ENCODE measurements at regions not wholly inside any gene's neighbourhood (a gene's known extent, or its start where the extent isn't known, plus 50 kb on each side); places are given as distances from the start of the nearest gene placed in this dataset.

GRCh38 chr2:194096402-194096801 lies 1560.6 kb upstream of the SLC39A10 start:
- no peaks in the 10 kb centered on the region for H3K36me3 ChIP-seq
- DNase-seq: no peak
- TF ChIP-seq POLR2A (IDR thresholded peaks at IDR 0.05): no peak
- no peak for TF ChIP-seq CTCF (IDR thresholded peaks at IDR 0.05)
- TF ChIP-seq EP300 (IDR thresholded peaks at IDR 0.05): no peak
- TF ChIP-seq POLR2AphosphoS5 (IDR thresholded peaks at IDR 0.05): no peak
- no peaks in the 10 kb centered on the region for H3K4me1 ChIP-seq
- no peak overlapping the region for H3K27ac ChIP-seq
- H3K9me3 ChIP-seq: no peaks in the 10 kb centered on the region
- no peaks in the 10 kb centered on the region for H3K27me3 ChIP-seq
- 17 to 24% methylated on average over 3 of the region's 3 CpGs for WGBS, 2 donors
- H3K4me3 ChIP-seq: no peak overlapping the region
- intact Hi-C loops (cut with DNase I): no loop called here

GRCh38 chr2:194095359-194095758 lies 1561.7 kb upstream of the SLC39A10 start:
- no peak for DNase-seq
- H3K27me3 ChIP-seq: no peaks in the 10 kb centered on the region
- no peaks in the 10 kb centered on the region for H3K36me3 ChIP-seq
- TF ChIP-seq POLR2A (IDR thresholded peaks at IDR 0.05): no peak
- TF ChIP-seq POLR2AphosphoS5 (IDR thresholded peaks at IDR 0.05): no peak
- TF ChIP-seq CTCF (IDR thresholded peaks at IDR 0.05): no peak
- no peak for TF ChIP-seq EP300 (IDR thresholded peaks at IDR 0.05)
- no peaks in the 10 kb centered on the region for H3K4me1 ChIP-seq
- intact Hi-C loops (cut with DNase I): no loop called here
- WGBS, 2 donors: 66 to 75% methylated on average over 1 of the region's 1 CpG
- H3K27ac ChIP-seq: no peak overlapping the region
- no peak overlapping the region for H3K4me3 ChIP-seq
- H3K9me3 ChIP-seq: no peaks in the 10 kb centered on the region

GRCh38 chr2:194090251-194090905 lies 1566.6 kb upstream of the SLC39A10 start:
- Histone ChIP-seq H3K9me3 (no peaks in the 10 kb centered on the region), H3K4me3 (no peak overlapping the region), H3K36me3 (no peaks in the 10 kb centered on the region), H3K4me1 (no peaks in the 10 kb centered on the region), H3K27me3 (no peaks in the 10 kb centered on the region), H3K27ac (no peak overlapping the region)
- intact Hi-C loops (cut with DNase I): no loop called here
- TF ChIP-seq EP300 (IDR thresholded peaks at IDR 0.05): no peak
- no peak for TF ChIP-seq POLR2AphosphoS5 (IDR thresholded peaks at IDR 0.05)
- no peak for TF ChIP-seq POLR2A (IDR thresholded peaks at IDR 0.05)
- TF ChIP-seq CTCF (IDR thresholded peaks at IDR 0.05): no peak
- 92 to 93% methylated on average over 32 of the region's 32 CpGs for WGBS, 2 donors
- no peak for DNase-seq

GRCh38 chr2:194087089-194087958 lies 1569.7 kb upstream of the SLC39A10 start:
- no peak for DNase-seq
- Histone ChIP-seq H3K27me3 (no peaks in the 10 kb centered on the region), H3K27ac (no peak overlapping the region), H3K4me1 (no peaks in the 10 kb centered on the region), H3K4me3 (no peak overlapping the region), H3K36me3 (no peaks in the 10 kb centered on the region), H3K9me3 (no peaks in the 10 kb centered on the region)
- intact Hi-C loops (cut with DNase I): no loop called here
- 73 to 75% methylated on average over 2 of the region's 2 CpGs for WGBS, 2 donors
- TF ChIP-seq POLR2AphosphoS5 (IDR thresholded peaks at IDR 0.05) (no peak), CTCF (IDR thresholded peaks at IDR 0.05) (no peak), EP300 (IDR thresholded peaks at IDR 0.05) (no peak), POLR2A (IDR thresholded peaks at IDR 0.05) (no peak)

All from sigmoid colon (tissue), 6 donors.